Fibroblast of the aortic adventitia (primary cell): ENCODE measurements at regions not wholly inside any gene's neighbourhood (a gene's known extent, or its start where the extent isn't known, plus 50 kb on each side); places are given as distances from the start of the nearest gene placed in this dataset.

Experiments
- DNase-seq: peaks from one replicate; pipeline ENCODE4 v3.0.0-alpha.2; 2010; ENCODE audit warnings: low read depth
- H3K4me3 ChIP-seq: 2 replicates; pipeline ENCODE4 v1.5.1; 2011; ENCODE audit warnings: low read depth, mild to moderate bottlenecking, control low read depth, low read length, moderate library complexity
- TF ChIP-seq, protein P1 (sequence below): IDR thresholded peaks from 2 replicates; pipeline ENCODE4 v1.5.1; 2011; ENCODE audit warnings: mild to moderate bottlenecking, low read length, control low read depth, inconsistent platforms; ENCODE audit not compliant: insufficient read depth

DNA sequence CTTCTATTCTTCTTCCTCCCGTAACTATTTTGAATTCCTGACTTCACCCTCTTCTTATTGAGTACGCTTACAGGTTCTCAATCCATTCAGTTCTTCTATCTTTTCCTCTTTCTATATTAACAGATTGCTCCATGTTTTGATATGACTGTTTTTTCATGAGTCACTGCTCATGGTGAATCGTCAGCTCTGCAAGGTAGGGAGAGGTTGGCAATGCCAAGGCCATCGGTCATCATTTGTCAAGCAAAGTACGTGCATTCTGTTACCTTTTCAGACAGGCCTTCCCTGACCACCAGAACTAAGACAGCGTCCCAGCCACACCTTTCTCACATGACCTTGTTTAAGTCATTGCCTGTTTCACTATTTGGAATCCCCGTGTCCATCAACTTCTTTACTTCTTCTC lies 1001.9 kb upstream of the SORCS1 start:
- H3K4me3 ChIP-seq, result no peak overlapping the region
- no peak for DNase-seq
- TF ChIP-seq, protein P1, sequence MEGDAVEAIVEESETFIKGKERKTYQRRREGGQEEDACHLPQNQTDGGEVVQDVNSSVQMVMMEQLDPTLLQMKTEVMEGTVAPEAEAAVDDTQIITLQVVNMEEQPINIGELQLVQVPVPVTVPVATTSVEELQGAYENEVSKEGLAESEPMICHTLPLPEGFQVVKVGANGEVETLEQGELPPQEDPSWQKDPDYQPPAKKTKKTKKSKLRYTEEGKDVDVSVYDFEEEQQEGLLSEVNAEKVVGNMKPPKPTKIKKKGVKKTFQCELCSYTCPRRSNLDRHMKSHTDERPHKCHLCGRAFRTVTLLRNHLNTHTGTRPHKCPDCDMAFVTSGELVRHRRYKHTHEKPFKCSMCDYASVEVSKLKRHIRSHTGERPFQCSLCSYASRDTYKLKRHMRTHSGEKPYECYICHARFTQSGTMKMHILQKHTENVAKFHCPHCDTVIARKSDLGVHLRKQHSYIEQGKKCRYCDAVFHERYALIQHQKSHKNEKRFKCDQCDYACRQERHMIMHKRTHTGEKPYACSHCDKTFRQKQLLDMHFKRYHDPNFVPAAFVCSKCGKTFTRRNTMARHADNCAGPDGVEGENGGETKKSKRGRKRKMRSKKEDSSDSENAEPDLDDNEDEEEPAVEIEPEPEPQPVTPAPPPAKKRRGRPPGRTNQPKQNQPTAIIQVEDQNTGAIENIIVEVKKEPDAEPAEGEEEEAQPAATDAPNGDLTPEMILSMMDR, result no peak

- DNase-seq, result no peak
- H3K4me3 ChIP-seq, result no peak overlapping the region
- TF ChIP-seq, protein P1, result no peak
Observed at GRCh38 chr10:108147346-108147745, 982.8 kb upstream of the SORCS1 start.

- TF ChIP-seq, protein P1, result no peak
- no peak overlapping the region for H3K4me3 ChIP-seq
- DNase-seq, result no peak
Observed at GRCh38 chr10:108141064-108141463, 976.6 kb upstream of the SORCS1 start.

DNA sequence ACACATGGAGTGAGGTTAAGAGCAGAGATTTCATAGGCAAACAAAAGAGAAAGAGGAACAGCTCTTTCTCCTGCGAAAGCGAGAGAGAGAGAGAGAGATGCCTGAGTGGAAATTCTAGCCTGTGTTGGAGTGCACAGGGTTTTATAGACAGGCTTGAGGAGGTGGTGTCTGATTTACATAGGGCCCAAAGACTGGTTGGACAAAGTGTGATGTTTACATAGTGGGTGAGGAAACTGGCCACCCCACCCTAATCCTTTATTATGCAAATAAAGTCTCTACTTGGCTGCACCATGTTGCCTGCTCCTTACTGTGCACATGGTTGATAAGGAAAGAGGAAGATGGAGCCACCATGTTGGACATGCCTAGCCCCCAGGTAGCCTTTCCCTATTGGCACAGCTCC lies 967.8 kb upstream of the SORCS1 start:
- TF ChIP-seq, protein P1, result no peak
- DNase-seq, result no peak
- no peak overlapping the region for H3K4me3 ChIP-seq

DNA sequence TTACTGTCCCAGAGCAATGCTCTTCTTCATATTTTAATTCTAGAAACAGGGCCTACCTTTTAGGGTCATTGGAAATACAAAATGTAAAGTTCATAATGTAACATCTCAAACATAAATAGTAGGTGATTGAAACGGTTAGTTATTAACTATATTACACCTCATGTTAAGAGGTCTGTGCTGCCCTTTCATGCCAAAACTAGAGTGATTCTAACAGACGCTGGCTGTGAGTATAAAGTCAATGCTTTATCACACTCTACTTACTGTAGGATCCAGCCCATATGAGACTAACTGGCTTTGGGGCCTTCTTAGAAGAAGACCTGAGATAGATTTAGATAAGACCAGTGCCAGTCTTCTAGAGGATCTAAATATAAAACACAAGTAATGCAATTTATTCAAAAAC lies 966.1 kb upstream of the SORCS1 start:
- DNase-seq, result no peak
- TF ChIP-seq, protein P1, result no peak
- H3K4me3 ChIP-seq, result no peak overlapping the region

- no peak overlapping the region for H3K4me3 ChIP-seq
- TF ChIP-seq, protein P1, result no peak
- DNase-seq, result no peak
Observed at GRCh38 chr10:108112218-108112617, 947.7 kb upstream of the SORCS1 start.

GRCh38 chr10:108104551-108105156 lies 940.1 kb upstream of the SORCS1 start:
- DNase-seq, result no peak
- no peak overlapping the region for H3K4me3 ChIP-seq
- TF ChIP-seq, protein P1, result no peak
